ENCODE measurements at regions not wholly inside any gene's neighbourhood (a gene's known extent, or its start where the extent isn't known, plus 50 kb on each side); places are given as distances from the start of the nearest gene placed in this dataset.
"Not testable (repeated sequence)": the region's sequence is repeated elsewhere in the genome, so short reads cannot be mapped to it uniquely, and the experiment has no call there.

GRCh38 chr20:51958099-51959065 lies 156.1 kb upstream of the SALL4 start:
- peak; percentile 24 for DNase-seq (ENCODE audit: low read depth)

GRCh38 chr20:51955756-51956155 lies 153.4 kb upstream of the SALL4 start:
- peak; percentile 78 for DNase-seq (ENCODE audit: low read depth)

GRCh38 chr20:51953731-51954340 lies 151.5 kb upstream of the SALL4 start:
- DNase-seq (ENCODE audit: low read depth), result no peak

GRCh38 chr20:51950926-51951325 lies 148.6 kb upstream of the SALL4 start:
- DNase-seq (ENCODE audit: low read depth), result no peak

- peak; percentile 76 for DNase-seq (ENCODE audit: low read depth)
These were observed 144.3 kb upstream of the SALL4 start for GRCh38 chr20:51946586-51946985.

- no peak for DNase-seq (ENCODE audit: low read depth)
These were observed 143.6 kb upstream of the SALL4 start for GRCh38 chr20:51945881-51946280.

- no peak for DNase-seq (ENCODE audit: low read depth)
These were observed 142.9 kb upstream of the SALL4 start for GRCh38 chr20:51945177-51945576.

GRCh38 chr20:51943761-51944160 lies 141.4 kb upstream of the SALL4 start:
- DNase-seq (ENCODE audit: low read depth), result no peak

- not testable (repeated sequence) for DNase-seq (ENCODE audit: low read depth)
These were observed 141.0 kb upstream of the SALL4 start for GRCh38 chr20:51943326-51943725.

- no peak for DNase-seq (ENCODE audit: low read depth)
These were observed 139.2 kb upstream of the SALL4 start for GRCh38 chr20:51941503-51941902.

GRCh38 chr20:51939259-51939585 lies 136.9 kb upstream of the SALL4 start:
- DNase-seq (ENCODE audit: low read depth), result no peak

GRCh38 chr20:51938559-51939258 lies 136.4 kb upstream of the SALL4 start:
- no peak for DNase-seq (ENCODE audit: low read depth)

GRCh38 chr20:51937779-51938178 lies 135.5 kb upstream of the SALL4 start:
- DNase-seq (ENCODE audit: low read depth), result no peak

- DNase-seq (ENCODE audit: low read depth), result no peak
These were observed 134.1 kb upstream of the SALL4 start for GRCh38 chr20:51936377-51936776.

- DNase-seq (ENCODE audit: low read depth), result no peak
These were observed 132.7 kb upstream of the SALL4 start for GRCh38 chr20:51935003-51935358.

- DNase-seq (ENCODE audit: low read depth), result no peak
These were observed 132.1 kb upstream of the SALL4 start for GRCh38 chr20:51934301-51935002.

- peak; percentile 10 for DNase-seq (ENCODE audit: low read depth)
These were observed 129.1 kb upstream of the SALL4 start for GRCh38 chr20:51931371-51931781.

GRCh38 chr20:51930775-51931174 lies 128.5 kb upstream of the SALL4 start:
- peak; percentile 84 for DNase-seq (ENCODE audit: low read depth)

- DNase-seq (ENCODE audit: low read depth), result no peak
These were observed 126.6 kb upstream of the SALL4 start for GRCh38 chr20:51928931-51929330.

- DNase-seq (ENCODE audit: low read depth), result not testable (repeated sequence)
These were observed 125.6 kb upstream of the SALL4 start for GRCh38 chr20:51927970-51928369.

- peak; percentile 42 for DNase-seq (ENCODE audit: low read depth)
These were observed 124.5 kb upstream of the SALL4 start for GRCh38 chr20:51926670-51927305.

- DNase-seq (ENCODE audit: low read depth), result no peak
These were observed 122.2 kb upstream of the SALL4 start for GRCh38 chr20:51924509-51924908.

Data from amniotic epithelial cell (primary cell).